HepG2 (cell line): ENCODE measurements at regions not wholly inside any gene's neighbourhood (a gene's known extent, or its start where the extent isn't known, plus 50 kb on each side); places are given as distances from the start of the nearest gene placed in this dataset.

Experiments used
- ATF5 ChIP-seq: sonication (generic); formaldehyde crosslinking; IDR thresholded peaks from 2 replicates; pipeline ENCODE4 v1.4.0; 2020; ENCODE audit warnings: mild to moderate bottlenecking, low read depth, missing genetic modification reagents
- CTCF ChIP-seq: sonication (generic); formaldehyde crosslinking; IDR thresholded peaks from 2 replicates; pipeline ENCODE4 v1.5.0; 2020; ENCODE audit warnings: mild to moderate bottlenecking, missing genetic modification reagents, moderate library complexity
- ZBTB33 ChIP-seq: sonication (generic); formaldehyde crosslinking; IDR thresholded peaks from 2 replicates; pipeline ENCODE4 v1.4.0; 2020; ENCODE audit warnings: missing genetic modification reagents
- ZC3H13 ChIP-seq: sonication (generic); formaldehyde crosslinking; IDR thresholded peaks from 2 replicates; pipeline ENCODE4 v1.8.1; 2023; ENCODE audit warnings: mild to moderate bottlenecking, missing genetic modification reagents, moderate library complexity
- ZHX1 ChIP-seq: sonication (generic); formaldehyde crosslinking; IDR thresholded peaks from 2 replicates; pipeline ENCODE4 v1.8.1; 2022; ENCODE audit warnings: low read depth, mild to moderate bottlenecking, missing genetic modification reagents
- ZNF142 ChIP-seq: sonication (generic); formaldehyde crosslinking; IDR thresholded peaks from 2 replicates; pipeline ENCODE4 v1.4.0; 2020; ENCODE audit warnings: missing genetic modification reagents
- ZNF362 ChIP-seq: sonication (generic); formaldehyde crosslinking; IDR thresholded peaks from 2 replicates; pipeline ENCODE4 v1.4.0; 2020; ENCODE audit warnings: missing genetic modification reagents, mild to moderate bottlenecking, borderline replicate concordance

GRCh38 chr7:49398746-49399145, 374.7 kb upstream of the VWC2 start:
- TF ChIP-seq CTCF (CRISPR knock-in tag) (no peak), ZNF142 (no peak), ZHX1 (CRISPR knock-in tag) (no peak), ZNF362 (CRISPR knock-in tag) (no peak), ZBTB33 (CRISPR knock-in tag) (no peak), ZC3H13 (CRISPR knock-in tag) (no peak), ATF5 (CRISPR knock-in tag) (no peak)
